WI38 (cell line): ENCODE measurements at regions not wholly inside any gene's neighbourhood (a gene's known extent, or its start where the extent isn't known, plus 50 kb on each side); places are given as distances from the start of the nearest gene placed in this dataset.

Experiments used
- H3K4me3 ChIP-seq: 2 replicates; pipeline ENCODE4 v1.5.1; 2011; ENCODE audit warnings: low read depth, mild to moderate bottlenecking, control low read depth, low read length
- TF ChIP-seq, protein P1 (sequence below): IDR thresholded peaks from 2 replicates; pipeline ENCODE4 v1.5.1; 2012; ENCODE audit warnings: low read depth, mild to moderate bottlenecking, control low read depth, low read length

DNA sequence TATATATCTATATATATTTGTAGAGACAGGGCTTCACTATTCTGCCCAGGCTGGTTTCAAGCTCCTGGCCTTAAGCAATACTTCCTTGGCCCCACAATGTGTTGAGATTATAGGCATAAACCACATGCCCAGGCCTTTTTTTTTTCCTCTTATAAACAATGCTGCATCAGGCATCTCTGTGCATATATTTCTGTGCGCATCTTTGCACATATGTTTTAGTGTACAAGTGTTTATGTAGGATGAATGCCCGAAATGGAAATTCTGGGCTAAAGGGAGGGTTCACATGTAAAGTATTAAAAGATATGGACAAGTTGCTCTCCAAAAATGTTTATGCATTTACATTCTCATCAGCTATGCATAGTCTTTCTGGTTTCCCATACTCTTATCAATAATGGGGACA lies 183.2 kb upstream of the SPRED2 start:
- H3K4me3 ChIP-seq = no peak overlapping the region
- TF ChIP-seq, protein P1, sequence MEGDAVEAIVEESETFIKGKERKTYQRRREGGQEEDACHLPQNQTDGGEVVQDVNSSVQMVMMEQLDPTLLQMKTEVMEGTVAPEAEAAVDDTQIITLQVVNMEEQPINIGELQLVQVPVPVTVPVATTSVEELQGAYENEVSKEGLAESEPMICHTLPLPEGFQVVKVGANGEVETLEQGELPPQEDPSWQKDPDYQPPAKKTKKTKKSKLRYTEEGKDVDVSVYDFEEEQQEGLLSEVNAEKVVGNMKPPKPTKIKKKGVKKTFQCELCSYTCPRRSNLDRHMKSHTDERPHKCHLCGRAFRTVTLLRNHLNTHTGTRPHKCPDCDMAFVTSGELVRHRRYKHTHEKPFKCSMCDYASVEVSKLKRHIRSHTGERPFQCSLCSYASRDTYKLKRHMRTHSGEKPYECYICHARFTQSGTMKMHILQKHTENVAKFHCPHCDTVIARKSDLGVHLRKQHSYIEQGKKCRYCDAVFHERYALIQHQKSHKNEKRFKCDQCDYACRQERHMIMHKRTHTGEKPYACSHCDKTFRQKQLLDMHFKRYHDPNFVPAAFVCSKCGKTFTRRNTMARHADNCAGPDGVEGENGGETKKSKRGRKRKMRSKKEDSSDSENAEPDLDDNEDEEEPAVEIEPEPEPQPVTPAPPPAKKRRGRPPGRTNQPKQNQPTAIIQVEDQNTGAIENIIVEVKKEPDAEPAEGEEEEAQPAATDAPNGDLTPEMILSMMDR = no peak

DNA sequence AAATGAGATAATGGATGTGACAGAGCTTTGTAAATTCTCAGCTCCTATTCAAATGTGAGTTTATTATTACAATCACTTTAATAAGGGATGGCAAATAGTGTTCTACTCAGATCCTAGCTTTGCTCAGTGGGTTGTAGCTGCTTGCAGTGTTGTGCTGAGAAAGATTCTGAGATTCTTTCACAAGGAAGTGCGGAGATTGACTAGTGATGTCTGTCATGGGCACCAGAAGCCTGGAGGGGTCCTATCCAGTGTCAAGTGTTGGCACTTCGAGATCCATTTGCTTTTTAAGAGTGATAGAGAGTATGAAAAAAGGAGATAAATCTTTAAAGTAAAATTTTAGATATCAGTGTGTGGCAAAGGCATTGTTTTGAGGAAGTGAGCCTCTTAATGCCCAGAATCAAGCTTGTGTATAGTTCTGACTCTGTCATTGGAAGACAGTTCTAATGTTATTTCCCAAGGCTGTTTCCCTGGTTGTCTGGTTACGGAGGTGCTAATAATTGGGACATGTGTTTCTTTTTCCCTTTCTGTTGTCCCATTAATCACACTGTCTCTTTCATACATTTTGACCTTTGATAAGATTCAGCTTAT lies 181.7 kb upstream of the SPRED2 start:
- TF ChIP-seq, protein P1 = no peak
- no peak overlapping the region for H3K4me3 ChIP-seq

DNA sequence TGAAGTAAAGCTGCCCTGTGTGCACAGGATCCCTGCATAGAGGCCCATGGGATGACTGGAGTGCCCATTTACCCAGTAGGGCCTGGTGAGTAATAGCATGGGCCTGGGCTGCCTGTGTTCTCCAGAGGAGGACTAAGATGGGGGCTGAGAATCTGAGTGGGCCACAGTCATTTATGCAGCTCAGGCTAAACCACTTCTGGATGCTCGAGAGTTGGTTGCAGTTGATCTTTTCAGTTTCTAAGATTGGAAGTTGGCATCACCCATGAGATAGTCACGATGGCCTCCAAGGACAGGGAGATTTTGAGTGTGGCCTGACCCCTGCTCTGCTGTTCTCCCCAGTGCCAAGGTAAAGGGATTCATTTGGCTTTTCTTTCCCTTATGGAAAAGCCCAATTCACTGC lies 179.1 kb upstream of the SPRED2 start:
- H3K4me3 ChIP-seq = no peak overlapping the region
- TF ChIP-seq, protein P1 = no peak

DNA sequence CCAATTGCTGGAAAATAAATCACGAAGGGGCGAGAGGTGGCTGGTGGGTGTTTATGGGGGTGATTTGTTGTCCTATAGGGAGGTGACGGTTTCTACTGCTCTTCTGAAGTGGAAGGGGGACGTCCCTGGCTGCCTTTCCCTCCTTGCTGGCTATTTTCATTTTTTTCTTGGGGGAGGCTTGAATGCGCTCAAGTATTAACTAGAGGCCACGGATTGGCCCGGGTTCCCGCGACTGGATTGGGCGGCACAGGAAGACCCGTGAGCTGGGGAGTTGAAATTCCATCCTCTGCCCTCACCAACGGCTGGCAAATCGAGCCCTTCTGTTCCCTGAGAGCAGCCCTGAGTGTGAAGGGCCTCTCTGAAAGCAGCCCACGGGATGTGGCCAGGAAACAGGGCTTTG lies 176.5 kb upstream of the SPRED2 start:
- H3K4me3 ChIP-seq = no peak overlapping the region
- TF ChIP-seq, protein P1 = no peak

DNA sequence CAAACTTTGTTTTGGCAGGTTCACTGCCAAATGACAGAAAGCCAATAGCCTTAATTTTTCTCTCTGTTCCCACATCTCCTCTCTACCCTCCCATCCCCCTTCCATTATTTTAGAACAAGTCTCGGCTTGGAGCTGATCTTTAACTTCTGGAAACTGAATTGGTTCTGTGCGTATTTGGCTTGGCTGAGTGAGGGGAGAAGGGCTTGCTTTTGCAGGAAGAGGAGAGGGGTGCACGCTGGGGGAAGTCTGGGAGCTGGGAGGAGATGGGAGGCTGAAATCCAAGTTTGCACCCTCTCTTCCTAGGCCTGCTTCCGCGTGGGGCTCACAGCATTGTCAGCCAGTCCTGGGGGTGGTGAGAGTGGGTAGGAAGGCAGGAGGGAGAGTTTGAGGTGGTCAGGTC lies 176.1 kb upstream of the SPRED2 start:
- H3K4me3 ChIP-seq = no peak overlapping the region
- TF ChIP-seq, protein P1 = no peak

DNA sequence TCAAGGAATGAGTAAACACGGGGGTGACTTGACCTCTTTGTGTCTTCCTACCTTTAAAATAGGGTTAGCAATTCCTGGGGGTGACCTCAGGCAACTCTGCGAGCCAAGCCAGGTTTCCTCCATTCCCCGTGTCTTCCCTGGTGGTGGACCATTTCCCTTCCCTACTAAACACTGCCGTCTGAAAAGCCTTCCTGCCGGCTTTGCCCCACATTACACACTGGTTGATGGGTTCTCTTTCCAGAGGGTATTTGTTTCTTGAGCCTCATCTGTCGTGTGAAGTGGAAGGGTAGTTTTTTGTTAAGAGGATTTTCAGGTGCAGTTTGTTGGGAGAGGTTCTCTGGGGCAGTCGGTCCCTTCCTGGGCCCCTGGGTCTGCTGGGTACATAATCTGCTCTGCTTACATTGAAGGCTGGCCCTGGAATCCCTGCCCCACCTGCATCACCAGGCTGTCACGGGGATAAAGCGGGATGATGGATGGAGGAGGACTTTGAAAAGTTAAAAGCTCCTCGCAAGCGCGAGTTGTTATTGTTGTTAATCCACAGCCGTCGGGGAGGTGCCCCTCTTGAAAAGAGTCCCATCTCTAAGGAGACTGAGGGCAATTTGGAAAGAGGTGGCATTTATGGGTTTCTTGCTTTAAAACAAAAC lies 175.4 kb upstream of the SPRED2 start:
- no peak overlapping the region for H3K4me3 ChIP-seq
- TF ChIP-seq, protein P1 = no peak

DNA sequence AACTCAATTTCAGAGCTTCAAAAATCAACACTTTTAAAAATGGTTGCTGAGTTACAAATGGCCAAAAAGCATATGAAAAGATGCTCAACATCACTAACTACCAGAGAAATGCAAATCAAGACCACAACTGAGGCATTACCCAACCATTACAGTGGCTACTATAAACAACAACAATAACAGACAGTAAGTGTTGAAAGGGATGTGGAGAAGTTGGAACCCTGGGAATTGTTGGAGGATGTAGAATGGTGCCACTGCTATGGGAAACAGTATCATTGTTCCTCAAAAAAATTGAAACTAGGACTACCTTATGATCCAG lies 173.3 kb upstream of the SPRED2 start:
- TF ChIP-seq, protein P1 = no peak
- H3K4me3 ChIP-seq = no peak overlapping the region
